H9 (cell line): ENCODE measurements at regions not wholly inside any gene's neighbourhood (a gene's known extent, or its start where the extent isn't known, plus 50 kb on each side); places are given as distances from the start of the nearest gene placed in this dataset.

Experiments
- DNase-seq: peaks from one replicate; pipeline ENCODE4 v3.0.0-alpha.2; 2017
- H2AFZ ChIP-seq: one replicate; pipeline ENCODE4 v1.6.1; 2013; ENCODE audit warnings: mild to moderate bottlenecking, low read length, control low read depth, moderate library complexity
- H2AK5ac ChIP-seq: 2 replicates; pipeline ENCODE4 v1.6.1; 2013; ENCODE audit warnings: low read length, control low read depth, mixed read lengths; ENCODE audit not compliant: insufficient read length
- H2BK120ac ChIP-seq: one replicate; pipeline ENCODE4 v1.6.1; 2013; ENCODE audit warnings: low read depth, mild to moderate bottlenecking, low read length, control low read depth, inconsistent platforms; ENCODE audit not compliant: poor library complexity, severe bottlenecking
- H2BK12ac ChIP-seq: 2 replicates; pipeline ENCODE4 v1.6.1; 2013; ENCODE audit warnings: low read length, control low read depth, mixed read lengths, low read depth; ENCODE audit not compliant: insufficient read length
- H2BK15ac ChIP-seq: 2 replicates; pipeline ENCODE4 v1.6.1; 2013; ENCODE audit warnings: low read depth, low read length, control low read depth
- H2BK20ac ChIP-seq: one replicate; pipeline ENCODE4 v1.6.1; 2013; ENCODE audit warnings: low read depth, mild to moderate bottlenecking, low read length, control low read depth, inconsistent platforms; ENCODE audit not compliant: poor library complexity, severe bottlenecking
- H2BK5ac ChIP-seq: 2 replicates; pipeline ENCODE4 v1.6.1; 2013; ENCODE audit warnings: low read length, control low read depth, mixed read lengths; ENCODE audit not compliant: insufficient read length
- H3K14ac ChIP-seq: 2 replicates; pipeline ENCODE4 v1.6.1; 2013; ENCODE audit warnings: low read length, control low read depth; ENCODE audit not compliant: insufficient read depth
- H3K18ac ChIP-seq: 2 replicates; pipeline ENCODE4 v1.6.1; 2013; ENCODE audit warnings: low read depth, mild to moderate bottlenecking, mixed read lengths, low read length, control low read depth; ENCODE audit not compliant: insufficient read length
- H3K23ac ChIP-seq: 2 replicates; pipeline ENCODE4 v1.6.1; 2013; ENCODE audit warnings: low read length, control low read depth, mixed read lengths, low read depth; ENCODE audit not compliant: insufficient read length
- H3K23me2 ChIP-seq: 2 replicates; pipeline ENCODE4 v1.6.1; 2013; ENCODE audit warnings: low read depth, mild to moderate bottlenecking, mixed read lengths, low read length, control low read depth; ENCODE audit not compliant: insufficient read length, poor library complexity, severe bottlenecking
- H3K27ac ChIP-seq: 2 replicates; pipeline ENCODE4 v1.5.1; 2013; ENCODE audit warnings: low read length, control low read depth, mixed read lengths, low read depth; ENCODE audit not compliant: insufficient read length
- H3K27me3 ChIP-seq: 2 replicates; pipeline ENCODE4 v1.6.1; 2013; ENCODE audit warnings: low read length, control low read depth, inconsistent platforms; ENCODE audit not compliant: insufficient read depth
- H3K4ac ChIP-seq: 2 replicates; pipeline ENCODE4 v1.6.1; 2013; ENCODE audit warnings: low read depth, mild to moderate bottlenecking, control low read depth, inconsistent platforms, low read length, moderate library complexity
- H3K4me1 ChIP-seq: 2 replicates; pipeline ENCODE4 v1.6.1; 2013; ENCODE audit warnings: low read length, control low read depth, inconsistent platforms; ENCODE audit not compliant: insufficient read depth
- H3K4me2 ChIP-seq: 2 replicates; pipeline ENCODE4 v1.6.1; 2013; ENCODE audit warnings: low read length, control low read depth, mixed read lengths; ENCODE audit not compliant: insufficient read length, insufficient read depth
- H3K56ac ChIP-seq: 2 replicates; pipeline ENCODE4 v1.6.1; 2013; ENCODE audit warnings: low read depth, mild to moderate bottlenecking, mixed read lengths, low read length, control low read depth; ENCODE audit not compliant: insufficient read length
- H3K79me1 ChIP-seq: 2 replicates; pipeline ENCODE4 v1.6.1; 2013; ENCODE audit warnings: low read depth, mild to moderate bottlenecking, moderate library complexity, low read length, control low read depth, inconsistent platforms; ENCODE audit not compliant: insufficient read depth, poor library complexity, severe bottlenecking
- H3K79me2 ChIP-seq: 2 replicates; pipeline ENCODE4 v1.6.1; 2013; ENCODE audit warnings: low read length, control low read depth, inconsistent platforms; ENCODE audit not compliant: insufficient read depth
- H3K9ac ChIP-seq: 2 replicates; pipeline ENCODE4 v1.6.1; 2013; ENCODE audit warnings: low read length, control low read depth, mixed read lengths; ENCODE audit not compliant: insufficient read length; ENCODE audit errors: extremely low read depth
- H3K9me3 ChIP-seq: one replicate; pipeline ENCODE4 v1.6.1; 2013; ENCODE audit warnings: low read depth, low read length, inconsistent platforms; ENCODE audit not compliant: control insufficient read depth
- H3T11ph ChIP-seq: one replicate; pipeline ENCODE4 v1.6.1; 2013; ENCODE audit warnings: mild to moderate bottlenecking, low read length, control low read depth, inconsistent platforms
- H4K20me1 ChIP-seq: one replicate; pipeline ENCODE4 v1.6.1; 2013; ENCODE audit not compliant: control insufficient read depth, insufficient read length, insufficient read depth
- H4K5ac ChIP-seq: 2 replicates; pipeline ENCODE4 v1.6.1; 2013; ENCODE audit warnings: low read depth, mild to moderate bottlenecking, mixed read lengths, low read length, control low read depth; ENCODE audit not compliant: insufficient read length
- H4K8ac ChIP-seq: replicated peaks from 2 replicates; pipeline ENCODE4 v1.6.1; 2013; ENCODE audit warnings: low read length, control low read depth, mixed read lengths, low read depth; ENCODE audit not compliant: insufficient read length
- H4K91ac ChIP-seq: 2 replicates; pipeline ENCODE4 v1.6.1; 2013; ENCODE audit warnings: low read depth, mild to moderate bottlenecking, moderate library complexity, mixed read lengths, low read length, control low read depth; ENCODE audit not compliant: insufficient read length
- H3K27ac Mint-ChIP-seq, 3 experiments: 2 replicates in 2 of 3; 3 replicates in 1 of 3; pipeline ENCODE4 v1.8.0; 2020 to 2021; ENCODE audit warnings: mixed read lengths in 3 of 3, mild to moderate bottlenecking in 1 of 3, moderate library complexity in 1 of 3
- H3K27me3 Mint-ChIP-seq: 2 replicates; pipeline ENCODE4 v1.8.0; 2021; ENCODE audit warnings: low read depth, mild to moderate bottlenecking, moderate library complexity, mixed read lengths
- H3K36me3 Mint-ChIP-seq, 3 experiments: 2 replicates in 2 of 3; 3 replicates in 1 of 3; pipeline ENCODE4 v1.8.0; 2020 to 2021; ENCODE audit warnings: low read depth in 3 of 3, mixed read lengths in 3 of 3; ENCODE audit not compliant: insufficient read depth in 1 of 3
- H3K4me1 Mint-ChIP-seq, 2 experiments: 2 replicates each; pipeline ENCODE4 v1.8.0; 2020; ENCODE audit warnings: mixed read lengths in 2 of 2
- H3K4me3 Mint-ChIP-seq, 2 experiments: 2 replicates in 1 of 2; 3 replicates in 1 of 2; pipeline ENCODE4 v1.8.0; 2020 to 2021; ENCODE audit warnings: mild to moderate bottlenecking in 2 of 2, mixed read lengths in 2 of 2, moderate library complexity in 1 of 2
- H3K9me3 Mint-ChIP-seq, 2 experiments: 2 replicates in 1 of 2; 3 replicates in 1 of 2; pipeline ENCODE4 v1.8.0; 2020; ENCODE audit warnings: mild to moderate bottlenecking in 2 of 2, mixed read lengths in 2 of 2, moderate library complexity in 1 of 2
- WGBS: extraction: QIAGEN DNeasy Blood & Tissue Kit; methylation state at CpG from one replicate; pipeline ENCODE4 v1.1.7; 2013; ENCODE audit warnings: missing lambda C conversion rate, low lambda C conversion rate, mixed read lengths; ENCODE audit not compliant: insufficient read length; ENCODE audit errors: extremely low coverage; 5-methylcytosine and 5-hydroxymethylcytosine counted together
- TF ChIP-seq, protein P1 (sequence below): fragments of 200-600 bp; sonication (generic); conservative IDR thresholded peaks from 3 replicates; pipeline ENCODE4 v1.8.0; 2021; ENCODE audit warnings: antibody characterized with exemption, mild to moderate bottlenecking

DNA sequence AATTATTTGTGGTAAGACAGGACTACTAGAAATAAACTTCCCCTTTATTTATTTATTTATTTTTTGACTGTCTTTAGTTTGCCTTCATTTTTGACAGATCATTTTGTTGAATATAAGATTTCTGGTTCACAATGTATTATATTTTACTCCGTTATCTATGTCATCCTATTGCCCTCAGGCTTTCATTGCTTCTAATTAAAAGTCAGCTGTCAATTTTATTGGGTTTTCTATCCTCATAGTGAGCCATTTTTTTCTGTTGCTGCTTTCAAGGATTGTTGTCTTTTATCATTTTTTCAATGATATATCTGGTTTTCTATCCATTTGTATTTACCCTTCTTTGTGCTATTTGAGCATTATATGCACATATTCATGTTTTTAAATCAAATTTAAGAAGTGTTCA, 866.2 kb downstream of the LRRIQ3 start:
- H2AFZ ChIP-seq = no peak overlapping the region
- no peak overlapping the region for H3T11ph ChIP-seq
- no peak overlapping the region for H2BK12ac ChIP-seq
- H3K18ac ChIP-seq = no peak overlapping the region
- no peak overlapping the region for H2AK5ac ChIP-seq
- no peaks in the 10 kb centered on the region for H3K79me2 ChIP-seq
- H4K91ac ChIP-seq = no peak overlapping the region
- no peak overlapping the region for H3K56ac ChIP-seq
- no peak overlapping the region for H2BK120ac ChIP-seq
- H3K23ac ChIP-seq = no peak overlapping the region
- Mint-ChIP-seq H3K9me3 (peaks cover 20 to 21% of the 10 kb centered on the region in 2 experiments), H3K36me3 (peaks cover 0 to 11% (median 2%) of the 10 kb centered on the region in 3 experiments; a peak in 3 of 7 replicates), H3K4me1 (no peaks in the 10 kb centered on the region; a peak in 1 of 4 replicates), H3K27ac (no peak overlapping the region), H3K4me3 (no peak overlapping the region), H3K27me3 (no peaks in the 10 kb centered on the region)
- no CpG with 5 or more reads among the region's 1 CpG for WGBS
- peaks cover 2% of the 10 kb centered on the region for H4K20me1 ChIP-seq
- no peaks in the 10 kb centered on the region for H3K23me2 ChIP-seq
- no peak overlapping the region for H3K14ac ChIP-seq
- no peak overlapping the region for H4K8ac ChIP-seq
- no peak overlapping the region for H3K27ac ChIP-seq
- H2BK15ac ChIP-seq = no peak overlapping the region
- H3K4ac ChIP-seq = no peak overlapping the region
- no peak for DNase-seq
- H2BK20ac ChIP-seq = no peak overlapping the region
- H2BK5ac ChIP-seq = no peak overlapping the region
- no peaks in the 10 kb centered on the region for H3K9me3 ChIP-seq
- H4K5ac ChIP-seq = no peak overlapping the region
- no peaks in the 10 kb centered on the region for H3K4me1 ChIP-seq
- TF ChIP-seq, protein P1, sequence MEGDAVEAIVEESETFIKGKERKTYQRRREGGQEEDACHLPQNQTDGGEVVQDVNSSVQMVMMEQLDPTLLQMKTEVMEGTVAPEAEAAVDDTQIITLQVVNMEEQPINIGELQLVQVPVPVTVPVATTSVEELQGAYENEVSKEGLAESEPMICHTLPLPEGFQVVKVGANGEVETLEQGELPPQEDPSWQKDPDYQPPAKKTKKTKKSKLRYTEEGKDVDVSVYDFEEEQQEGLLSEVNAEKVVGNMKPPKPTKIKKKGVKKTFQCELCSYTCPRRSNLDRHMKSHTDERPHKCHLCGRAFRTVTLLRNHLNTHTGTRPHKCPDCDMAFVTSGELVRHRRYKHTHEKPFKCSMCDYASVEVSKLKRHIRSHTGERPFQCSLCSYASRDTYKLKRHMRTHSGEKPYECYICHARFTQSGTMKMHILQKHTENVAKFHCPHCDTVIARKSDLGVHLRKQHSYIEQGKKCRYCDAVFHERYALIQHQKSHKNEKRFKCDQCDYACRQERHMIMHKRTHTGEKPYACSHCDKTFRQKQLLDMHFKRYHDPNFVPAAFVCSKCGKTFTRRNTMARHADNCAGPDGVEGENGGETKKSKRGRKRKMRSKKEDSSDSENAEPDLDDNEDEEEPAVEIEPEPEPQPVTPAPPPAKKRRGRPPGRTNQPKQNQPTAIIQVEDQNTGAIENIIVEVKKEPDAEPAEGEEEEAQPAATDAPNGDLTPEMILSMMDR = no peak
- no peak overlapping the region for H3K9ac ChIP-seq
- no peaks in the 10 kb centered on the region for H3K79me1 ChIP-seq
- no peaks in the 10 kb centered on the region for H3K27me3 ChIP-seq
- no peak overlapping the region for H3K4me2 ChIP-seq
